ENCODE measurements at regions not wholly inside any gene's neighbourhood (a gene's known extent, or its start where the extent isn't known, plus 50 kb on each side); places are given as distances from the start of the nearest gene placed in this dataset.

DNA sequence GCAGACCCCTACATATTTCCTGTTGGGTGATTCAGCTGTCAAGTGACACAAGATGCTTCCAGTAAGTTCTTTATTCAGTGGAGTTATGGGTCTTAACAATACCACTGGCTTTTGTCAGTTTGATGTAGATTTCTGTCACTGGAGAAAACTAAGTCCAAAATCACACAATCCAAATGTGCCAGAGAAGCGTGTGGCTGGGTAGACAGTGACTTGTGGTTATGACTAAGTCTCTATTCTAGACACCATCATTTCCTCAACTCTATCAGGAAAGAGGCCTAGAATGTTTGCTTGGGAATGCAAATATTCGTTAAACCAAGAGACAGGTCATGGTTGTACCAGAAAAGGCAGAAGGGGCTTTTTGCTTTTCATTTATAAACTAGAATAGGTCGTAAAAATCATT lies 54.4 kb upstream of the HS3ST1 start:
- intact Hi-C loops (cut with DNase I), result no loop called here
- H3K27ac ChIP-seq, result no peak overlapping the region

DNA sequence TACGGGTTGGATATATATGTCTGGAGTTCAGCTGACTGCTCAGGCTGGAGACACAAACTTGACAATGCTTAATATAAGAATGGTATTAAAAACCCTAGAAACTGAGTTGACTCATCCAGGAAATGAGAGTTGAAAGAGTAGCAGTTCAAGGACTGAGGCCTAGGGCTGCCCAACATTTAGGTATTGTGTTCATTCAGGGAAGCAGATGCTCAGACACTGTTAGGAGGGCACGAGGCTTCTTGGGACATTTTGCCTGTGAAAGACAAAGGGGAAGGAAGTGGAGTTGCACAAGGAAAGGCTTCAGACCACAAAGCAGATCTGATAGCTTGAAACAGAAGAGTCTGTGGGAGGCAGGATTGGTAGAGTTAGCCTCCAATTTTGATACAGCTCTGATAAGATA lies 52.0 kb upstream of the HS3ST1 start:
- peak in 1 of 6 donors; percentile 35 for DNase-seq
- TF ChIP-seq, protein P1, sequence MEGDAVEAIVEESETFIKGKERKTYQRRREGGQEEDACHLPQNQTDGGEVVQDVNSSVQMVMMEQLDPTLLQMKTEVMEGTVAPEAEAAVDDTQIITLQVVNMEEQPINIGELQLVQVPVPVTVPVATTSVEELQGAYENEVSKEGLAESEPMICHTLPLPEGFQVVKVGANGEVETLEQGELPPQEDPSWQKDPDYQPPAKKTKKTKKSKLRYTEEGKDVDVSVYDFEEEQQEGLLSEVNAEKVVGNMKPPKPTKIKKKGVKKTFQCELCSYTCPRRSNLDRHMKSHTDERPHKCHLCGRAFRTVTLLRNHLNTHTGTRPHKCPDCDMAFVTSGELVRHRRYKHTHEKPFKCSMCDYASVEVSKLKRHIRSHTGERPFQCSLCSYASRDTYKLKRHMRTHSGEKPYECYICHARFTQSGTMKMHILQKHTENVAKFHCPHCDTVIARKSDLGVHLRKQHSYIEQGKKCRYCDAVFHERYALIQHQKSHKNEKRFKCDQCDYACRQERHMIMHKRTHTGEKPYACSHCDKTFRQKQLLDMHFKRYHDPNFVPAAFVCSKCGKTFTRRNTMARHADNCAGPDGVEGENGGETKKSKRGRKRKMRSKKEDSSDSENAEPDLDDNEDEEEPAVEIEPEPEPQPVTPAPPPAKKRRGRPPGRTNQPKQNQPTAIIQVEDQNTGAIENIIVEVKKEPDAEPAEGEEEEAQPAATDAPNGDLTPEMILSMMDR (IDR thresholded peaks at IDR 0.05), result no peak
- peak in 2 of 4 donors; percentile 72 to 82 for ATAC-seq

More for the DNA sequence above, 54.4 kb upstream of the HS3ST1 start:
- no peak overlapping the region for H3K4me3 ChIP-seq
- TF ChIP-seq, protein P1 (IDR thresholded peaks at IDR 0.05), result no peak
- no peaks in the 10 kb centered on the region for H3K9me3 ChIP-seq
- FAIRE-seq, result no peak
- peak in 1 of 4 donors; percentile 47 for ATAC-seq
- DNase-seq, result no peak
- H3K27me3 ChIP-seq, result no peaks in the 10 kb centered on the region
- 41 to 51% methylated on average over 3 of the region's 3 CpGs for WGBS, 2 donors
- H3K36me3 ChIP-seq, result no peaks in the 10 kb centered on the region
- no peaks in the 10 kb centered on the region for H3K4me1 ChIP-seq

More for the DNA sequence above, 52.0 kb upstream of the HS3ST1 start:
- Histone ChIP-seq H3K36me3 (no peaks in the 10 kb centered on the region), H3K27ac (no peak overlapping the region), H3K4me1 (no peaks in the 10 kb centered on the region), H3K27me3 (no peaks in the 10 kb centered on the region), H3K4me3 (no peak overlapping the region), H3K9me3 (no peaks in the 10 kb centered on the region)
- intact Hi-C loops (cut with DNase I), result no loop called here
- WGBS, 2 donors, result 45 to 57% methylated on average over 2 of the region's 2 CpGs
- FAIRE-seq, result no peak

Data from pancreas (tissue), 10 donors.